ENCODE measurements at regions not wholly inside any gene's neighbourhood (a gene's known extent, or its start where the extent isn't known, plus 50 kb on each side); places are given as distances from the start of the nearest gene placed in this dataset.
"Not testable (repeated sequence)": the region's sequence is repeated elsewhere in the genome, so short reads cannot be mapped to it uniquely, and the experiment has no call there.

DNA sequence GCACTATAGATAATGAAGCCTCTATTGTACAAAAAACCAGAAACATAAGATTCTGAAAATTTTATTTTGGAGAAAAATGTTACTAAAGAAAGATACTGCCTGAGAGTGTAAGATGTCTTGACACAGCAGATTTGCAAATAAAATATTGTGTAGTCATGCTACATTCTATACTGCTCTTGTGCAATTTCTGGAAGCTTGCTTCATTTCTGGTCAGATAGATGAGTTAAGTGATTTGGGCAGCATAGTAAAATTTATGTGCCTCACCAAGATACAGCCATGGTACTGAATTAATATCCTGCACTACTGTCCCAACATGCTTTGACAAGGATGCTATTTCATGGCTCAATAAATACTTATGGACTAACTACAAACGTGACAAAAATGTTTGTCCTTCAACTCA is 55.1 kb upstream of the STARD13 start:
- no peak for DNase-seq (ENCODE audit: low spot score)
- intact Hi-C loops (cut with DNase I), result no loop called here

DNA sequence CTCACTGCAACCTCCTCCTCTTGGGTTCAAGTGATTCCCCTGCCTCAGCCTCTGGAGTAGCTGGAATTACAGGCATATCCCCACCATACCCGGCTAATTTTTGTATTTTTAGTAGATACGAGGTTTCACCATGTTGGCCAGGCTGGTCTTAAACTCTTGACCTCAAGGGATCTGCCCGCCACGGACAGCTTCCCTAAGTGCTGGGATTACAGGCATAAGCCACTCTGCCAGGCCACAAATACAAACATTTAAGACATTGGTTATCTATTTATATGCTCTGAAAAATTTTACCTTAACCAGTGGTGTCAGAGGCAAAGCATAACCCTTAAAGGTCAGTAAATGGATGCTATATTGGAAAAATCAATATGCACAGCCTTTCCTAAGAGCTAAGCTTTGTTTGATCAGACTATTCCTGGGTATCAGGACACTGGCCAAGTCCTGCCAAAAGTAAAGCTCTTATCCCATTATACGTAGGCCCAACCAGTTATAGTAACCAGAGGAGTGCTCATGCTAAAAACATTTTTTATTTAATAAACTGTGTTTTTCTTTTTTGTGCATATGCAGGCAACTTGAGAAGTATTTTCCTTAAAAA is 56.4 kb upstream of the STARD13 start:
- intact Hi-C loops (cut with DNase I), result no loop called here
- DNase-seq (ENCODE audit: low spot score), result no peak

DNA sequence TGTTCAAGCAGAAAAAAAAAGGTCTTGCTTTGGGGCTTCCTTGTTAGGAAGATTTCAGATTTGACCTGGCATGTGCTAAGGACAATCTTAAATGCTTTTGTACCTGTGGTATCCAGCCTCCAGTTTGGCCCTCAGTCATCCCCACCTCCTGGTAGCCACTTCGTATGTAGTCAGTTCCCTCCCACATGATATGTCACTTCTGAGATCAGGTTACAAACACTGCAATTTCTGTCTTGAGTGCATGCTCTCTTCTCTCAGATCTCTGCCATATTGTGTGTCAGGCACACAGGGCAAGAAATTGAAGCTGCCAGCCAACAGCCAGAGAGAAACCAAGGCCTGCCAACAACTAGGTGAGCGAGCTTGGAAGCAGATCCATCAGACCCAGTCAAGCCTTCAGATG is 60.3 kb upstream of the STARD13 start:
- no peak for DNase-seq (ENCODE audit: low spot score)
- intact Hi-C loops (cut with DNase I), result no loop called here

DNA sequence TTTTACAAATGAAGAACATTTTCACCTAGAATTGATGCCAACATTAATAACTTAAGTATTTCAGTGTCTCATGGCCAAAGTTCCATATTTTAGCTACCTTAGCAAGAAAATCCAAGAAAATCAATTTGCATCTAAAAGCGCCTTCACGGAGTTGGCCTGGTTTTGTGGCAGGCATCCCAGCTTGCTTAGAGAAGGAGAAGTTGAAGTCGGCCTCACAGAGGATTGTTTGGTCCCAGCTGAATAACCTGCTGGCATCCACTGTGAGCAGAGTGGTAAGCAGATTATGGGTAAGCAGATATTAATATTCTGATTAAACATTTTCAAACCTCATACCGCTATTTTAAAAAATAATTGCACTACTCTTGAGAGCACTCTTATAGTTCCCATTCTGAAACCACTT is 62.3 kb upstream of the STARD13 start:
- intact Hi-C loops (cut with DNase I), result no loop called here
- DNase-seq (ENCODE audit: low spot score), result no peak

DNA sequence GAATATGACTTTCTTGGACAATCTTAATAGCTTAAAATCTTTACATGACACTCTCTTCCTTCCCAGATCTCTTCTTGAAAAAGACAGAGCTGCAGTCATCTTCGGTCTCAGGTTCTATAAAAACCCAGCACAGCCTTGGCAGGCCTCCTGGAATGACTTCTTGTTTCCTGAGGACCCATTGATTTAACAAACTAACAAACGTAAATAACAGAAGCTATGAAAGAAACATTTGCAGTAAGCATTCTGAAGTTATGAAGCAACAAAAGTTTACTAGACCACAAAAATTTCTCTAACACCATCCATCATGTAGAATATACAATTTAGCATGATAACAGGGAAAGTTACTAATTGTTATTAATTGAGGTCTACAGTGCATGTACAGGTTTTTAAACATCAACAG is 62.8 kb upstream of the STARD13 start:
- intact Hi-C loops (cut with DNase I), result no loop called here
- no peak for DNase-seq (ENCODE audit: low spot score)

DNA sequence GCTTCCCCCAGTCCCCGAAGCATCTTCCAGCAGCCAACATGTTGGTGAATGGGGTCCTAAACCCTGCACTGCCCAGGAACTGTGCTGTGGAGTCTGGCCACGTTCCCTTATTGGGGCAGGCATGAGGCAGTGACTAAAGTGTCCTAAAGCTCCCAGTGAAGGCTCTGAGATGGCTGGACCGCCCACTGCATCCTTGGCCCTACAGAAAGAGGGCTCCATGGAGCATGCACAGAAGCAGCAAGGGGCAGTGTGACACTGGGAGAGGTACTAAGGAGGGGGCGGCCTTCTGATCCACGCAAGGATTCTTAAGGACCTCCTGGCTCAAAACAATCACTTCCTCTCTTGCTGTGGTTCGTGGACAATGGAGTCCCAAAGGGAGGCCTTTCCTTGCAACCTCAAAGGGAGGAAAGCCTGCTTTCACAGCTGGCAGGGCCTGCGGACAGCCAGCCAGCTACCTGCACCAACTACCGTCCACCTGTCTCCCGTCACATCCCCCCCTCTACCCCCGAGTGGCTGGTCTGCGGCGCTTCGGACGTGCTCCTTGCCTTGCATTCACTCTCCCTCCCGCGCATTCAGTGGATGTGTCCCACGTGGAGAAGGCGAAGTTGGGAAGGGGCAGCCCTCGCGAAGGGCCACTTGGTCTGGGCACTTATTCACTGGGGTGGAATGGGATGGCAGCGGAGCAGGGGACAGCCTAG is 63.9 kb upstream of the STARD13 start:
- no peak for DNase-seq (ENCODE audit: low spot score)
- intact Hi-C loops (cut with DNase I), result no loop called here

DNA sequence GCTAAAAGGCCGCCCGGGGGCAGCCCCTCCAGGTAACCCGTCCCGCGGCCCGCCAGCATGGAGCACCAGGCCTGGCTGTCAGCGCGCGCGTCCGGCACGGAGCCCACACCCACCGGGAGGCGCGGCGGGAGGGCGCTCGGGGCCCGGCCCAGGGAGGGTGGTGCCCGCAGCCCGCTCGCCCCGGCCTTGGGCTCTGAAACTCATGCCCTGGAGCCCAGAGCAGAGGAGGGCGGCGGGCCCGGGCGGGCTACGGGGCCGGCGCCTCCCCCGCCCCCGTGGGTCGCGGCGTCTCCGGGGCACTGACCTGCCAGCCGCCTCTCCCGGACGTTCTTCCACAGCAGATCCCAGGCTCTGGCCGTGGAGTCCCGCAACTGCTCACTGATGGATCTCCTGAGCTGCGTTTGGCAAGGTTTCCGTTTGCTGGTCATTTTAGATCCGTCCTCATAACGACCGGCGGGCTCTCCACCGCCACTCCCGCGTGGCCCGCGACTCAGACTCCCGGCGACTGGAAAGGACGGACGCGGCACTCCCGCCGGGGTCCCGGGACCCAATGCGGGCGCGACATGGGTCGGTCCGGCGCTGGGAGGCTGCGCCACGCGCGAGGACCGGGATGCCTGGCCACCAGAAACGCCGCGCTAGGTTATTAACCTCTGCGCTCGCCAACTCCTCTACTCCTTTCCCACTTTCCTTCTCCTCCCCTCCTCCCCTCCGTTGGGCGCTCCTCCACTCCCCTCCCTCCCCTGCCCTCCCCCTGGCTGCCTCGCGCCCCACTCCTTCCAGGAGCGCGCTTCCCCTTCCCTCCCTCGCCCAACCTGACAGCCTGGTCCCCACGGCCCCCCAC is 64.7 kb upstream of the STARD13 start:
- intact Hi-C loops (cut with DNase I), result loop anchor here (5.0 kb wide), 1 partner anchor 192 kb away; no protein-coding TSS in a partner anchor
- DNase-seq (ENCODE audit: low spot score), result no peak

DNA sequence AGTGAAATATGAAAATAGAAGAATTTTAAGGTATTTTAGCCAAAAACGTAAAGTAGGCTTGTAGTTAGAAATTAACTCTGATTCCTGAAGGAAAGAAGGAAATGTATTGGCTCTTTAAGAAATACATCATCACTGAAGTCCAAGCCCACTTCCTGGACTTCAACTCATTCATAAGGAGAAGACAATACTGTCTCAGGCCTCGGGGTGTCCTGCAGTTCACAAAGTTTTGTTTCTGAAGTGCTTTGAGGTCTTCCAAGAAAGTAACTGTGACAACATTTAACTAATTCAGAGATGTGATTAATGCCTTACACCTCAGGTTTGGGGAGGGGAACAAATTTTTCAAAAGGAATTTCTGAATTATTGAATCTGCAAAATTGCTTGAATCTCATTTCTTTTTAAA is 65.8 kb upstream of the STARD13 start:
- intact Hi-C loops (cut with DNase I), result loop anchor here (5.0 kb wide), 1 partner anchor 191 kb away; no protein-coding TSS in a partner anchor
- no peak for DNase-seq (ENCODE audit: low spot score)

DNA sequence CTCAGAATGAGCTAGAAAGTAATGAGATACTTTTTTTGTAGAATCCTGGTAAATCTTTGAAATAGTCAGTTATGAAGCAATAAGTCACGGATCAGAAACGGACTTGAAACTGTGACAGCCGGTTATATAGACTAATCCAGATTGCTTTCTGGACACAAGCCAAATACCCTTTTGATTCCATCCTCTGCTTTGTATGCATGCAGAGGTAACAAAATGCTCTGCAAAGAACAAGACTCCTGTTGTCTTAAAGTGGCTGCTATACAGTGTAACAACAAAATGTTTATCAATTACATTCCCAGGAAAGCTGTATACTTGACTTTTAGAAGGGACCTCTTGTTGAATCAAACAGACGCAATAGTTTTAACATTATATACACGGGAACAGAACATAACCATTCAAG is 66.5 kb upstream of the STARD13 start:
- DNase-seq (ENCODE audit: low spot score), result no peak
- intact Hi-C loops (cut with DNase I), result loop anchor here (5.0 kb wide), 1 partner anchor 190 kb away; no protein-coding TSS in a partner anchor

DNA sequence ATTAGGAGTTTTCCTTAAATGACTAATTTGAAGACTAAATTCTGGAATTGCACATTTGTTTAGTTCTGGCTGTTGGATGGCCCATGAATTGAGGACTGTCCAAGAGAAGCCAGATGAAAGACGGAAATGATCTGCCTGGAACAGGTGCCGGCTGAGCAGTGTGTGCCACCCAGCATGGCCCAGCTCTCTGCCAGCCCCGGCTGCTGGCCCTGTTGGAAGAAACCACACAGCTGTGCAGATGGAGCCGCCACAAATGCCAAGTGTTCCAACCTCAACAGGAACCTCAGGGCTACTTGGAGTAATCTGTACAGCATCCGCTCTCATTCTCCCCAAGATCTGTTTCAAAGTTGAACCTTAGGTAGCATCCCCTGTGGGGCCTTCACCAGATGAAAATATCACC is 67.0 kb upstream of the STARD13 start:
- intact Hi-C loops (cut with DNase I), result loop anchor here (5.0 kb wide), 1 partner anchor 190 kb away; no protein-coding TSS in a partner anchor
- DNase-seq (ENCODE audit: low spot score), result no peak

DNA sequence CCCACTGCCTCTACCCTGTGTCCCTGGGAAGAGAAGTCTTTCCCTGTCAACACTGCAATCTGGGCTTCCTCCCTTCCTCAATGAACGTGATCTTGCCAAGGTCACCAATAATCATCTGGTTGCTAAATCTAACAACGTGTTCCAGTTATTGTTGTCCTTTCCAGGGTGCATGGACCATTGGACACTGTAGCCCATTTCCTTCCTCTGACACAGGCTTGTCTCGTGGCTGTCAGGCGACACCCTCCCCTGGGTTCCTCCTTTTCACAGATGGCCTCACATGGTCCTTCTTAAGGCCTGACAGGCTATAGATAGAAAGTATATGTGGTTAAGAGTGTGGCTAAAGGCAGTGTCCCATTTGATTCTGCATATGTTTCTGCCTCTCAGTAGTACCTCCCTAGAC is 67.7 kb upstream of the STARD13 start:
- peak; percentile 80 for DNase-seq (ENCODE audit: low spot score)
- intact Hi-C loops (cut with DNase I), result loop anchor here (5.0 kb wide), 1 partner anchor 189 kb away; no protein-coding TSS in a partner anchor

DNA sequence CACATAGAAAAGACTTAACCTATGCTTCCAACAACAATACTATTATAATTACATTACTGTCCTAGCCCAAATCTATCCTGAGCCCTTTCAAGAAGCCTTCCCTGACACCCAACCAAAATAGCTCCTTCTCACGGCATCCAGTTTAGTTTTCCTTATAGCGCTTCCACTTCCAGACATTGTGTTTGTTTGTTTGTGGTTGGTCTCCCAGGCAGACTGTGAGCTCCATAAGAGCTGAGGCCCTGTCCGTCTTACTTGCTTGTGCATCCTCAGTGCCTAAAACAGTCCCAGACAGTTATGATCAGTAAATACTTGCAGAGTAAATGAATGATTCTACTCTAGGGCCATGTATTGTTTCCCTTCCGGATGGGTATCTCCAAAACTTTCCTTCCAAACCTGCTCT is 68.1 kb upstream of the STARD13 start:
- no peak for DNase-seq (ENCODE audit: low spot score)
- intact Hi-C loops (cut with DNase I), result loop anchor here (5.0 kb wide), 1 partner anchor 189 kb away; no protein-coding TSS in a partner anchor

DNA sequence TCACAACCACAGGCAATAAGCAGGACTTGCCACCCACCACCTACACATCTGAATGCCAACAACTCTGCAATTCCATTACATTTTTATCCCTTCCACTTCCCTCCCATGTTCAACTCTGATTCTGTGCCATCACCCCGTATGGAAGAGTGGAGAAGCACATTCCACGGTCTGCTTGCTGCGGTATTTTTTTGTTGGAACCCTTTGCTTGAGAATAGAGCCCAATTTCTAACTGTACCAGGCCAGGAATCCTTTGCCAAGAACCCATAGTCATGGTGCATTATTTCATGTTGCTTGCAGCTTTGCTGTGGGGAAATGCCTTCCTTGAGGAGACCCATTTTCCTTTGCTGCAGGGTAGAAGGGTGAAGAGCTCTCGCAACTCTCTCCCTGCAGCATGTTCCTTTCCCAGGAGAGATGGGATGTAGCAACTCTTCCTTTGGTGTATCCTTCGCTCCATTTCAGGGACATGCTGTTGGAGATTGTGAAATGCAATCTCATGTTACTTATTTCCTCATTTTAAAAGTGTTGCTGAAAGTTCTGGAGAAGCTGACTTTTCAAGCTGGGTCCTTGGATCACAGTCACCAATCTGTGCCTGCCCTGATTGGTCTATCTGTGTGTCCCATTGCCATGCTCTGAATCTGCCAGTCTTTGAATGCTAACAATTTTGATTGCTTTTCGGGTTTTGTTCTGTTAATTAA is 69.8 kb upstream of the STARD13 start:
- intact Hi-C loops (cut with DNase I), result no loop called here
- DNase-seq (ENCODE audit: low spot score), result no peak

DNA sequence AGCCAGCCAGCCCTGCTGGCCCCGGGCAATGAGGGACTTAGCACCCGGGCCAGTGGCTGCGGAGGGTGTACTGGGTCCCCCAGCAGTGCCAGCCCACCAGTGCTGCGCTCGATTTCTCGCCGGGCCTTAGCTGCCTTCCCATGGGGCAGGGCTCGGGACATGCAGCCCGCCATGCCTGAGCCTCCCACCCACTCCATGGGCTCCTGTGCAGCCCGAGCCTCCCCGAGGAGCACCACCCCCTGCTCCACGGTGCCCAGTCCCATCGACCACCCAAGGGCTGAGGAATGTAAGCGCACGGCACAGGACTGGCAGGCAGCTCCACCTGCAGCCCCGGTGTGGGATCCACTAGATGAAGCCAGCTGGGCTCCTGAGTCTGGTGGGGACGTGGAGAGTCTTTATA is 72.5 kb upstream of the STARD13 start:
- DNase-seq (ENCODE audit: low spot score); intact Hi-C loops (cut with DNase I): not testable (repeated sequence)

DNA sequence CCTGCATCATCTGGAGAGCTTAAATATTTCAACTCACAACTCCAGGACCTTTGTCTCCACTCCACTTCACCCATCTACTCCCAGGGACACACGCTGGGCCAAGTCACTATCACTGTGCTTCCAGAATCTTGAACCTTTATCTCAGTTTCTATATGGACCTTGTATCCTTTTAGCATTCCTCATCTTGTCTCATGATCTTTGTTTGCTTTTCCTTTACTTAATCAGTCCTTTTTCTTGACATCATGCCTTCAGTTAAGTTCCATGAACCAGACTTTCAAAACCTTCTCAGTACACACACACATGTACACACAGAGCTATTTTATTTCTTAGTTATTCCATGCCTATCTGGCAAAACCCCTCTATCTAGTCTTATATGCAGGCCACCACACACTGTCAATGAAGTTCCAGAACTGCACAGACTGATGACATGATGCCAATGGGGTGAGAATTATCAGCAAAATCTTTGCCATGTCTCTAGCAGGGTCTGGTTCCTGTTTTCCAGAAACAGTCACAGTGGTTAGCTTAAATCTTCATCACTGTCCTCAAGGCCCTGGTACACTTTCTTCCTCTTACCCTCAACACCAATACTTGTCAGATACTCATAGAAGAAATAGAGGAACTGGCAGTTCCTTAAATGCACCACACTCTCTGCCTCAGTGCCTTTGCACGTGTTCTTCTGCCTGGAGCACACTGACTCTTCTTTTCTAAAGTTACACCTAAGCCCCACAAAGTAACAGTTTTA is 77.6 kb upstream of the STARD13 start:
- intact Hi-C loops (cut with DNase I), result no loop called here

DNA sequence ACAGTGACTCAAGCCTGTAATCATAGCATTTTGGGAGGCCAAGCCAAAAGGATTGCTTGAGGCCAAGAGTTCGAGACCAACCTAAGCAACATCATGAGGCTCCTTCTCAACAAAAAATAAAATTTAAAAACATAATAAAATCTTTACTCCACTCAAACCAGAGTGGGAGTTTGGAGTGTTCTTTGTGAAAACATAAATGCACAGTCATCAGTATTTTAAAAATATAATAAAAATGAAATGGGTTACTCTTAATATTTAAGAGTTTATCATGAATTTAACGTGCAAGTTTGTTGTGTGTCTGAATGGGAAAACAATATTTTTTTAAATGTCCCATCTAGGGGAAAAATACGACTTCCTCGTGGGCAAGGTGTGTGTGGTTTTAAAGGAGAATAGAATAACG is 78.6 kb upstream of the STARD13 start:
- intact Hi-C loops (cut with DNase I), result no loop called here
- no peak for DNase-seq (ENCODE audit: low spot score)

More for the DNA sequence above, 77.6 kb upstream of the STARD13 start:
- DNase-seq (ENCODE audit: low spot score), result no peak

DNA sequence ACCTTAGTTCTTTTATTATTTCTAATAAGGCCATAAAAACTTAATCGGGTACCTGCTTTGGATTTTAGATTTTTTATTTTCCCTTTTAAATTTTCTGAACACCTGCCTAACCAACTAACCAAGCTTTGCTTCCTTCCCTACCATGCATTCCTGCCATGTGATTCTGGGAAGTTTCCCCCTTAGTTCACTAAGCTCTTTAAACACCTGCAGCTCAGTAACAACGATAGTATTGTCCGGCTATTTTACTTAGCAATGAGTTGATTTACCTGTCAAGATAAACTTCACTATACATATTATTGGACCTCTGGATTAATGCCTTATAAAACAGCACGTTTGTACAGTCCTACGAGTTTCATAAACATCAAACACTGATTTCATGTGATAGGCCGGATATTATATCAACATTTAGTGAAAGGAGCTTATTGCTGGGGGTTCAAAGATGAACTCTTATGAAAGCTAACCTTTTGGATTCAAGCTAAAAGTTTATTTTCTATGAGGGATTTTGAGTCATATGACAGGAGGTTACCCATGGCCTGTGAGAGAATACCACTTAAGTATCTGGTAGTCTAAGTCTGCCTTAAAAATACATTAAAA is 81.0 kb upstream of the STARD13 start:
- intact Hi-C loops (cut with DNase I), result no loop called here
- no peak for DNase-seq (ENCODE audit: low spot score)

DNA sequence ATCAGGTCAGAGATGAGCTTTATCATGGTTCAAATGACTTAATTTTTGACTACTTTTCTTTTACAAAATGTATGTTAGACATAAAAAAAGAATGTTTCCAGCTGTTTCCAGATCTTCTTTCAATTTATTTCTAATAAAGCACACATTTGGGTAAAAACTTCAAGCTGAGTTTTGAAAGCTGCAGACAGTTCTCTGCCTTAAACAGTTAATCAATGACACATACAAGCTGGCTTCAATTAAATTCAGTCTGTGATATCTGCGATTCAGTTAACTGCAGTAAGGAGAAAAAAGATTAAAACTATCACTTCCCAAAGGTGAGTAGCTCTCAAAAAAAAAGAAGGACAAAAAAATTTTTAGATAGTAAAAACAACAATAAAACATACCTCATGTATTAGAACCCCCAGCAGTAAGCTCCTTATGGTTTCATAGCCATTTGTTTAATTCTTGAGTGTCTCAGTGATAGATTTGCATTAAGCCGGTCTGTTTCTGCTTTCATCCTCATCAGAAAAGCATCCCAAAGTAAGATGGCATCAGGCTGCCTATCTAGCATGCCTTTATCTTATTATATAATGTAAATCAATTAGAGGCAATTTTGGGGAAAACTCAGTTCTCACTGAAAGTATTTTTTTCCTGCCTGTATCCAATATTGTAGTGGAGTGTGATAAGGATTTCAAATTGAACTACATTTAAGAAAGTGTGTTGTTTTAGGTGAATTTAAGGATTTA is 81.8 kb upstream of the STARD13 start:
- intact Hi-C loops (cut with DNase I), result no loop called here

More for the DNA sequence above, 81.8 kb upstream of the STARD13 start:
- no peak for DNase-seq (ENCODE audit: low spot score)
